ENCODE measurements at regions not wholly inside any gene's neighbourhood (a gene's known extent, or its start where the extent isn't known, plus 50 kb on each side); places are given as distances from the start of the nearest gene placed in this dataset.

GRCh38 chr4:135601351-135601750, 1399.8 kb upstream of the PABPC4L start:
- TF ChIP-seq CTCF (IDR thresholded peaks at IDR 0.05 in 2 of 3, conservative IDR thresholded peaks at IDR 0.05 in 1 of 3; ENCODE audit: borderline replicate concordance in 1 of 3, insufficient read depth in 1 of 3, low read depth in 2 of 3, low read length in 2 of 3) = no peak
- TF ChIP-seq POLR2AphosphoS5 (IDR thresholded peaks at IDR 0.05; ENCODE audit: low read depth, low read length) = no peak
- TF ChIP-seq JUND (IDR thresholded peaks at IDR 0.05) = no peak

Data from HCT116 (cell line).